Hippocampal formation (tissue), 2 donors: ENCODE measurements at regions not wholly inside any gene's neighbourhood (a gene's known extent, or its start where the extent isn't known, plus 50 kb on each side); places are given as distances from the start of the nearest gene placed in this dataset.

Experiments
- DNase-seq, 2 donors: peaks; one replicate each; lab custom pipeline; 2025; lab: John Stamatoyannopoulos, UW

DNA sequence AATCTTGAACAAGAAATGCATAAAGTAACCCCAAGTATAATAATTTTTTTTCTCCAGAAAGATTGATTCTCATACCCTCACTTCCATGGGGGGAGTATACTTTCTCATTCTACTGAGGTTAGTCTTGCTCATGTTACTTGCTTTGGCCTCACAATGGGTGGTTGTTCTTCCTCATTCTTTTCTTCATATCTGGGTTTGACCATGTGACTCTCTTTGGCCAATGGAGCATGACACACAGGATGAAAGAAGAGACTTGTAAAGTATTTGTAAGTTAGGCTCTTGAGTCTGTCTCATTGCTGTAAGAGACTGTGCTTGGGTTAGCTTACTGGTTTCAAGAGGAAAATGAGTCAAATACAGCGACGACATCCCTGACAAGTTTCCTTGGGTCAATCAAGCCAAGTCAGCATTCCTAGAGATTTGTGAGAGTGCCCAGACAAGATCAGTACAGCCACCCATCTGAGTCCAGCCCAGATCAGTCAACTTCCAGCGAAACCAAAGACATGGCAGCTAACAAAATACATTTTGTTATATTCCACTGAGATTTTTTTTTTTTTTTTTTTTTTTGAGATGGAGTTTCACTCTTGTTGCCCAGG is 970.2 kb downstream of the BCL11A start:
- no peak for DNase-seq

GRCh38 chr2:59578349-59578748 is 975.1 kb downstream of the BCL11A start:
- DNase-seq = no peak

GRCh38 chr2:59575191-59575590 is 978.3 kb downstream of the BCL11A start:
- no peak for DNase-seq

- no peak for DNase-seq
Measured at GRCh38 chr2:59572227-59572626, 981.2 kb downstream of the BCL11A start.

DNA sequence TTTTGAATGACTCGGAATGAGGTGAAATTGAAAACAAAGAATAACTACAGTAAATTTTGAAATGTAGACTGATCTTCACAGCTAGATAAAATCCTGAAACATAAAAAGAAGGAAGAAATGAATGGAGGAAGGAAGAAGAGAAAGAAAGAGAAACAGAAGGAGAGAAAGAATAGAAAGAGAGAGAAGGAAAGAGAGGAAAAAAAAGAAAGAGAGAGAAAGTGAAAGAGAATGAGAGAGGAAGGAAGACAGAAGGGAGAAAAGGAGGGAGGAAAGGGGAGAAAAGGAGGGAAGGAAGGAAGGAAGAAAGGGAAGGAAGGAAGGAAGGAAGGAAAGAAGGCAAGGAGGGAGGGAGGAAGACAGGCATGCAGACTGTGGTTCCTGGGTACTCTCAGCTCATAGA is 982.6 kb downstream of the BCL11A start:
- DNase-seq = no peak

- no peak for DNase-seq
Measured at GRCh38 chr2:59569124-59569523, 984.3 kb downstream of the BCL11A start.

GRCh38 chr2:59568461-59568860 is 985.0 kb downstream of the BCL11A start:
- no peak for DNase-seq

DNA sequence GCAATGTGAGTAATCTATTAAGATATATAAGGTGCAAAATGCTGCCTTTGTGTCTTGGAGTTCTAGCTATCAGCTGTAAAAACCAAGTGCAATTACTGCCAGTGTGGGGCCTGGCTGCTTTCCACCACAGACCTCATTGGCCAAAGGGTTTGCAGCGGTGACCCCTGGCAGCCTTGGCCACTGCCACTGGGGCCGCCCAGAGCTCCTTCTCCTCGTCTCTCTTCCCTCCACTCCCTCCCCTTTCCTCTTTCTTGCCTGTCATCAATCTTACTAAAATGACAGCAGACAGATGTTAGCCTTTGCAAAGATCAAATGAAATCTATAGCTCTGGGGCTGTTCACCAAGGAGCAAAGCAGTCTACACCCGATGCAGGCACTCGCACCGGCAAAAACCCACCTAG is 986.3 kb downstream of the BCL11A start:
- DNase-seq = no peak

GRCh38 chr2:59566739-59567138 is 986.7 kb downstream of the BCL11A start:
- DNase-seq = no peak

DNA sequence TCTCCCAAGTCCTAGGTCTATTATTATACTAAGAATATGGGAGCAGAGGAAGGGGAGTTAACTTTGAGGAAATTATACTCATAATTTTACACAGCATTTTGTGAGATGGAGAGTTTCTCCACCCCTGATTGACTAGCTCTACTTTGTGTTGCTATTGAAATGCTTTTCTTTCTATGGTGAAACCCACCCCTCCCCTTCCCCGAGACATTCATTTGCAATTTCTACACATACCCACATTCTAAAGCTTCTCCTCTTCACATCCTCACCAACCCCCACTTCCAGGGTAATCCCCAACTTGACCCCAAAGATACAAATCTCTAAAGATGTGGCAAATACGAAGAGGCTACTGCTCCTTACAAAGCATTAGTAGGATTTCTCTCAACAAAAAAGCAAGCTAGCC is 992.2 kb downstream of the BCL11A start:
- no peak for DNase-seq

GRCh38 chr2:59560769-59561168 is 992.7 kb downstream of the BCL11A start:
- no peak for DNase-seq

- DNase-seq = no peak
Measured at GRCh38 chr2:59540864-59541263, 1012.6 kb downstream of the BCL11A start.

- DNase-seq = no peak
Measured at GRCh38 chr2:59538398-59538911, 1015.0 kb downstream of the BCL11A start.

GRCh38 chr2:59532808-59533207 is 1020.6 kb downstream of the BCL11A start:
- no peak for DNase-seq

DNA sequence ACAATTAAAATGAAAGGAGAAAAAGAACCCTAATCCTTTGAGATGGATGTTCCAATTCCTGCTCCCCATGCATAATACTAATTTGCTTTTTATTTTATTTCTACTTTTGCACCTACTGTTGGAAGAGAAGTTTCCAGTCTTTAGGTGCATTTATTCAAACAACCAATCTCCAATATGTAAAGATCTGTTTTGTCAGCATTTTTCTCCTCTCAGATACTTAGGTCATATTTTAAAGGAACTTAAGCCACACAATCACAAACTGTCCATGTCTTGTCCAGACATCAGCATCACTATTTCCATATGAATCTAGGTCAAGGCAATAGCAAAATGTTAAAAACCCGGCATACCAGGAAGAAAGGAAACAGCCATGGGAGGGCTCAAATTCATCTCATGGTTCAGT is 1023.2 kb downstream of the BCL11A start:
- no peak for DNase-seq

- DNase-seq = no peak
Measured at GRCh38 chr2:59529726-59530125, 1023.7 kb downstream of the BCL11A start.

- DNase-seq = no peak
Measured at GRCh38 chr2:59528525-59528924, 1024.9 kb downstream of the BCL11A start.

- DNase-seq = no peak
Measured at GRCh38 chr2:59502981-59503380, 1050.5 kb downstream of the BCL11A start.

GRCh38 chr2:59490994-59491393 is 1062.5 kb downstream of the BCL11A start:
- no peak for DNase-seq

GRCh38 chr2:59490192-59490591 is 1063.3 kb downstream of the BCL11A start:
- no peak for DNase-seq

- DNase-seq = no peak
Measured at GRCh38 chr2:59484673-59485072, 1068.8 kb downstream of the BCL11A start.

GRCh38 chr2:59463426-59463825 is 1090.0 kb downstream of the BCL11A start:
- DNase-seq = no peak

- no peak for DNase-seq
Measured at GRCh38 chr2:59462422-59463197, 1090.8 kb downstream of the BCL11A start.

DNA sequence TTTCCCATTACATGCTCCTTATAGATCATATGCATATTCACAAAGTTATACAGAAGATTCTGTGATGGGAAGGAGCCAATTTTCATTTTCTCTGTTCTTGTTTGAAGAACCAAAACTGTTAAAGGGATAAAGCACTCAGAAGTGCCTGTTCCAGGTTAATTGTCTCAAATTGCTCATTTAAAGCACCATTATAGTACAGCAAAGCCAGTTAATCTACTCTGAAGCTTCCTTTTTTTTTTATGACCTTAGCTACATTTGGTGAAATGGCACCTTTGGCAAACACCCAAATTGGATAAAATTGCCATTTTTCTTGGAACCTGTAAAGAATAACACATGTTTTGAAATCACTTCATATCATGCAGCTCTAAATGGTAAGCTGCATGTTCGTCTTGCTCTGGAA is 1092.3 kb downstream of the BCL11A start:
- no peak for DNase-seq
